CD4-positive, alpha-beta T cell treated with Interleukin-6 for 4 hours (primary cell): ENCODE measurements at regions not wholly inside any gene's neighbourhood (a gene's known extent, or its start where the extent isn't known, plus 50 kb on each side); places are given as distances from the start of the nearest gene placed in this dataset.
"Not testable (repeated sequence)": the region's sequence is repeated elsewhere in the genome, so short reads cannot be mapped to it uniquely, and the experiment has no call there.

Experiments
- DNase-seq: peaks from one replicate; pipeline ENCODE4 v3.0.0-alpha.2; 2020; ENCODE audit warnings: mixed read lengths

DNA sequence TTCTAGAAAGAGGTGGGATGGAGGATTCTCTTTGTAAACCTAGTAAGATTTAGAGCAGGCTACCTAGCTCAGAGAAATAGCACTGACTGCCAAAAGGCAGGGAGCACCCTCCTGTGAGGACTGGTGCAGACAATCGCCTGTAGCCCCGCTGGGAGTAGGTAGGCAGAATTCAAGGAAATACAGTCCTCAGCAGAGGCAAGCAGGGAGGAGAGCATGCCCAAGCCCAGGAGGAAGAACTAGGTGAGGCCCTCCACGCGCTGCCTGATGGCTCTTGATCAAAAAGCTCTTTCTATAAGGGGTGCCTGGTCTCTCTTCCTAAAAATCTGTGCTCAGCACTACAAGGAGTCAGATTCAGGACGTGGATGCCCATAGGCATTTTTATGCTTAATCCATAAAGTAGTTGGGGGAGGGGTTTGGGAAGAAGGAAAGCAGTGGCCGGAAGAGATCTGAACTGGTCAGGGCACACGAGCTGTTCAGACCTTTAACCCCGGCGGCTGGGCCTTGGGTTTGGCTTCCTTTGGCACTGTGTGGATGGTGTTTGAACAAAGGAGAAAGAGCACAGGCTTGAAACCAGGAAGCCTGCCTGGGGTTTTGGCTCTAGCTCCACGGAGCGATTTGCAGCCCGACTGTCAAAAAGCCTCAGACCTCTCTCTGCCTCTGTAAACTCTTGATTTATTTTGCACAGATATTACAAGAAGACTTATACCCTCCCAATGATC, 320.6 kb downstream of the FOXO1 start:
- DNase-seq, result no peak

DNA sequence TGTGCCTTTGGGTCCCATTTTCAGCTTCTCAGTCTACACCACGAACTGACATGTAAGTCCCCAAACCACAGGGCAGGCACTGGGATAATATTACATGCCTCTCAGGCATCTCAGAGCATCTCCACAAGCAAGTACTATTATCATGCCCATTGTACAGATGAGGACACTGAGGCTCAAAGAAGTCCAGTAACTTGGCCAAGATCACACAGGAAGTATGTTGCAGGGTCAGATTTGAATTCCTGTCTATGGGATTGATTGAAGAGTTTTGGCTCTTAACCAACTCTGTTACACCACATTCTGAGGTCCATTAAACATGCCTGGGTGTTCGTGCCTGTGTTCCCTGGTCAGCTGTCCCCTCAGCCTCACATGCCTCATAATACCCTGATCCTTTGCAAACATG, 319.8 kb downstream of the FOXO1 start:
- DNase-seq, result no peak

DNA sequence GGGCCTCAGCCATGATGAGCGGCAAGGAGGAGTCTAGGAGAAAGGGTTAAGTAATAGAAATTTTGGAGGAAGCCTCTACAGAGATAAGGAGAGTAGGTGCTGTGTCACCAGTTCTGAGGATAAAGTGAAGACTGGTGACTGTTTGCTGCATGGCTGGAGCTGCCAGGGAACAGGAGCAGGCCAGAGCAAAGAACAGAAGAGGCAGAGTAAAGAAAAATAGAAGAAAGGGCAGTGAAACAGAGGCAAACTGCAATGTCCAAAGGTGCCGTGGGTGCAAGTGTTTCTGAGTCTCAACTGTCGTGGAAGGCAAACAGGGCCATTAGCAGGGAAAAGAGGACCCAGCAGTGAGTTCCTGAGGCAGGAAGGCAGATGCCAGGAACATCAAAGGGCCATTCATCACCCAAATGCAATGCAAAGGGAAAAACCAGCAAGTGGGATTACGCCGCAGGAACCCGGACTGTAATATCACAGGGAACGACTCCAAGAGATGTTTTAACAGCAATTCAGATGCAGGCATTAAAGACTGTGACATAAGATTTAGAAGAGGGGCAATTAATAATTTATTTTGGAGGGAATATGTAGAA, 318.3 kb downstream of the FOXO1 start:
- no peak for DNase-seq

DNA sequence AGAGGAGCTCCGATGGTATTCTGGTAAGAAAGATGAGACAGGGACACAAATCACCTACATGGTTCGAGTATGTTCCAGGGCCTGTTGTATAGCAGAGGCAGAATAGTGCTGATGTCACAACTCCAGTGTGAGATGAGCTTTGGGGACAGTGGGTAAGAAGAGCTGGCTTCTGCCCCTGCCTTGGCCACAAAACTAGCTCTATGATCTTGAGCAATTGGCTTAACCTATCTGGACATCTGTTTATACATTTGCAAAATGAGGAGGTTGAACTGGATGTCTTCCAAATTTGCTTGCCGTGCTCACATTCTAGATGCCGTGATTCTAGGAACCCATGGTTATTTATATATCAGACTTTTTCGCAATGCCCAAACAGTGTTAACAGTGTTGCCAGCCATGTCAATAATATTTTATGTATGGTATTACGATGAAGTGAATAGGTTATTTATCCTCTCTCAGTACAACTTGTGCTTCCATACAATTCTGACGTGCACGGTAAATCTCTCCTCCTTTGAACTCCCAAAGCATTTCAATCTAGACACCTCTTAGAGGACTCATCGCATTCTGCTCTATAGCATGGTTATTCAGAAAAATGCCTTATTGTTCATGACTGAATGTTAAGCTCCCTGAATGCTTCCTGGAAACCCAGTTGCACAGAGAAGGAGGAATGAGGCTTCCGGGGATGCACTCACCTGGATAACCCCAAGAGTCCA, 316.0 kb downstream of the FOXO1 start:
- DNase-seq, result no peak

DNA sequence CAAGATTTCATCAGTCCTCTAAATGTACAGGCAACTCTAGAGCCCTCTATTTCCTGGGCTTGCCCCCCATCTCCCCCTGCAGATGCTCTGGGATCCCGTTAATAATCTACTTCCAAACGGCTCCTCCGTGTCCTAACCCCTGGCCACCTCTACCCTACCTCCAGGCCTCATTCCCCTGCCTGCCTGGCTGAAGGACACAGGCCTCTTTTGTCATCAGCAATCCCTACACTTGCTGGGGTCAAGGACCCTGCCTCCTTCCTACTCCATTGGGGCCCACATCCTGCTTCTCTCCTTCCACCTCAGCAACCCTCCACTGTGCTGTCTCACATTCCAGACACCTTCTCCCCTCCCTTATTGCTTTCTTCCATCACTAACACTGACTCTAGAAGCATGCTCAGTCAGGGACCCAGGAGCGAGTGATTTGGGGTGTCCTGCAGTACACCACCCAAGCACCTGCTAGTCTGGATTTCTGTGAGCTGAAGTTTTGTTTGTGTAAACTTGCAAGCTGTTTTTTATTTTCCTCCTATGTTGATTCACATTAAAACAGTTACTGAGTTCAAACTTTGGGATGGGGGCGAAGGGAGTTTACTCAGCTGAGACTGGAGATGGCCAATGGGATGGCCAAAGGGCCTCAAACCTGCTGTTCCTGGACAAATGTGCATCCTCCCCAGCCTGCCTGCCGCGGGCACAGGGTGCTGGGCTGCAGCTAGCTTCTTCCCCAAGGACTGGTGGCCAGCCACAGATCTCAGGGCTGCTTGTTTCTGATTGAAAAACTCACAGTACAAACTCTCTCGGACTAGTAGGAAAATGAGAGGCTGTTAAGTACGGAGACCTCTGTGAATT, 314.7 kb downstream of the FOXO1 start:
- DNase-seq, result no peak

DNA sequence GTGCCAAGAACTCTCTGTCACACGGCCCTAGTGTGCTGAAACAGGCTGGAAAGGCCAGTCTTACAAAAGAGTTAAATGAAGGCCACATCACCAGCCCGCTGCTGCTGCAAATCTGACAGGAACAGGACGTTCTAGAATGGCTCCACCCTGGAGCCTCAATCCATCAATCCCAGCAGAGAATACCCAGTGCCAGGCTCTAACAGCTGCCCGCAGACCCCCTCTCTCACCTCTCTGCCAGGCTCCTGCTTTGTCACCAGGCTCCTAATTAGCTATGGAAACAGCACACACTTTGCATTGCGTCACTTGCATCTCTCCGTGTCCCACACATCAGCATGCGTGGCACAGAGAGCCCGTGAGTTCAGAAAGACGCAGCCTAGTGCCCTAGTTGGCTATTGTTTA, 314.1 kb downstream of the FOXO1 start:
- DNase-seq, result no peak

DNA sequence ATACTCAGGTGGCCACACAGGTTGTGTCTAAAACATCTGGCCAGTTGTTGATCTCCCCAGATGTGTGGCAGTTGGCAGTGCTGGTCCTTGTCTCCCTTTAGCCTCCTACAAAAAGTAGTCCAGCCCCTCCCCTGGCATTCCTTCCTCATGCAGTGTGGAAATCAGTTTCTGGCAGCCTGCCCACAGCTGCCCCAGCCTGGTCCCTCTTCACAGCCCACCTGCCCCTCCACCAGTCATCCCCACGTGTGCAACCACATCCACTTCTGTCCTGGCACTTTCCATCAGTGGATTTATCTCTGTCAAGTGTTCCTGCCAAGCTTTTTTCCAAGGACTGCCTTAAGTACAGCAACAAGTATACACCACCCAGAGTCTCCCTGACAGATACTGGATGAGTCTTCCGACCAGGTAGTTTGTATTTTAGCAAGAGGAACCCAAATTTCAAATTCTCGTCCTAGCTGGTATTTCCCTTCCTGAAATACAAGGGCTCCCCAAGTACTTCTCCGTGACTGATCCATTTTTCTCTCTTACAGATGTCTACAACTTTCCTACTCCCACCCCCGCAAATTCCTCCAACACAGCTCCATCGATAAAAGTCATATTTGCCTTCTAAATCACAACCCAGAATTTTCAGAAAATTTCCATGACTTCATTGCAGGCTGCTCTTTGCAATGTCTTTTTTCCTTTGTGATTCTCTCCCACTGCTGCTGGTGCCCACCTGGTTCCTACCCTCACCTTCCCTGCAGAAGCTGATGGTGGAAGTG, 313.5 kb downstream of the FOXO1 start:
- DNase-seq, result no peak

DNA sequence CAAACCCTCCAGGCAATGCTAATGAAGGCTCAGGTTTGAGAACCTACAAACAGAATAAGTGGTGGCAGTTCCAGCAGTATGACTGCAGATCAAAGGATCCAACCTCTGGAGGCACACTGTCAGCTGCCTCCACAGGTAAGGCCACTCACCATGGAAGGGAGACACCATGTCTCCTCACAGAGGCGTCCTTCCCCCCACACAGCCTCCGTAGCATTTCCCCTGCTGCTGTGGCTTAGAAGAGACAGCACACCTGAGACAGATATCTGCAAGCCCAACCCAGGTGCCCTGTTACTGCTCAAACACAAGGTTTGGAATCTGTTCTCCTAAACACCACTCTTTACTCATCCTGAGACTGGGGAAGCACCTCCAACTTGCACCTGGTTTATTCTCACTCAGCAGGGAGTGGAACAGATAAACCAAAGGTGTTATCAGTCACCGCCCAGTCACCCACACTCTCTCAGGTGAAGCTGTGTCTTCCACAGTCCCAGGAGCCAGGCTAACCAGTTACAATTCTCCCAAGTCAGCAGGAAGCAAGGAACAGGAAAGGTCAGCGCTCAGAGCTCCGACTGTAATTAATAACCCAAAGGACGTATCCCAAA, 311.2 kb downstream of the FOXO1 start:
- no peak for DNase-seq

DNA sequence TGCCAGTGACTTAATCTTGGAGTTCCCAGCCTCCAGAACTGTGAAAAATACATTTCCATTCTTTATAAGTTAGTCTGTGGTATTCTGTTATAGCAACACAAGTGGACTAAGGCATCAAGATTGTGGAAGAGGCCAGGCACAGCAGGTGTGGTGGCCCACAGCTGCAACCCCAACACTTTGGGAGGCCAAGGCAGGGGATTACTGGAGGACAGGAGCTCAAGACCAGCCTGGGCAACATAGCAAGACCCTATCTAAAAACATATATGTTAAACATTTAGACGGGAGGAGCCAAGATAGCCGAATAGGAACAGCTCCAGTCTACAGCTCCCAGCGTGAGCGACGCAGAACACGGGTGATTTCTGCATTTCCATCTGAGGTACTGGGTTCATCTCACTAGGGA, 310.4 kb downstream of the FOXO1 start:
- DNase-seq, result no peak

DNA sequence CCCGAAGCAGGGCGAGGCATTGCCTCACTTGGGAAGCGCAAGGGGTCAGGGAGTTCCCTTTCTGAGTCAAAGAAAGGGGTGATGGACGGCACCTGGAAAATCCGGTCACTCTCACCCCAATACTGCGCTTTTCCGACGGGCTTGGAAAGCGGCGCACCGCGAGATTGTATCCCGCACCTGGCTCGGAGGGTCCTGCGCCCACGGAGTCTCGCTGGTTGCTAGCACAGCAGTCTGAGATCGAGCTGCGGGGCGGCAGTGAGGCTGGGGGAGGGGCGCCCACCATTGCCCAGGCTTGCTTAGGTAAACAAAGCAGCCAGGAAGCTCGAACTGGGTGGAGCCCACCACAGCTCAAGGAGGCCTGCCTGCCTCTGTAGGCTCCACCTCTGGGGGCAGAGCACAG, 310.0 kb downstream of the FOXO1 start:
- DNase-seq, result not testable (repeated sequence)

DNA sequence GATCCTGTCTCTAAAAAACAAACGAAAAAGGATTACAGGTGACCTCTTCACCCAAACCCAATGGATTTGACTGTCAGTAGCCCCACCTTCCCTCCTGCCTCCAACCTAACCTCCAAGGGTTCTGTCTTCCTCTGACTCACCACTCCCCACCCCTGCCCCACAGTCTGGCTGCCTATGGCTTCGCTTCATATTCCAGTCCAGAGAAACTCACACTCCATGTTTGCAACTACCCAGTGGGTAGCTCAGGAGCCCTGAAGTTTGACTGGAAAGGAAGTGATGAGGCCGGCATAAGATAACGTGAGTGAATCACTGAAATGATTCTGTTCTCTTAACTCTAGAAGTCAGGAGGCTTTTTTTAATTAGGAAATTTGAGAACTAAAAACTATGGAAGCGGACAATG, 303.9 kb downstream of the FOXO1 start:
- DNase-seq, result no peak

DNA sequence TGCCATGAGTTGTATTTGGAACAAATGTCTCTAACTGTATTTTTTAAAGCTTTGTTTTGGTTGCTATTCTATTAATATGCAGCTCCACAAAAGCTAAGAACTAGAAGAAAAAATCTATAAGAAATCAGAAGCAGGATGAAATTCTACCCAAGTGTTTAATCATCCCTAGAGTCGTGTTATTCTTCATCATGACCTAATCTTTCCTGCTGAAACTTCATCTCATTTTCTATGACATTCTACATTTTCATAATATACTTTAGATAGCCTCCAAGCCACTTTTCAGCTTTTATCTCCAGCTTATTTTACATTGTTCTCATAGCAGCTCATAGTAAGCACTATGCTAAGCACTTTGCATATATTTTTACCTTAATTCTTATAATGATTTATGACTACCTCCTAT, 302.8 kb downstream of the FOXO1 start:
- no peak for DNase-seq

DNA sequence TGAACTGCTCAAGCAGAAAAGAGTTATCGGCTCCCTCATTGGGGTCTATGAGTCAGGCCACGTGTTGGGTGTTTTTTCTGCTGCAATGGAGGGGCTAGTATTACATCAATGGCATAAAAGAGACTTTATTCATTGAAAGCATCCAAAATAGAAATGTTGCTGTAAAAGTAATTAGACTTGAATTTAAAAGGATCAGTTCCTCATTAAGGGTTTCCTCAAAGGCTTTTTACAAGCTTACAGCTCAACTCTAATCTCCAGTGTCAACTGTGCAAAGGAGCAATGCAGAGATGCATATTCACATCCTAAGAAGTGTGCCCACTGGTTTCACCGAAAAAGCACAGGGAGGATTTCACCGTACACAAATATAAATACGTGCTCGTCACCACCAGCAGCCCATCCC, 300.3 kb downstream of the FOXO1 start:
- no peak for DNase-seq

DNA sequence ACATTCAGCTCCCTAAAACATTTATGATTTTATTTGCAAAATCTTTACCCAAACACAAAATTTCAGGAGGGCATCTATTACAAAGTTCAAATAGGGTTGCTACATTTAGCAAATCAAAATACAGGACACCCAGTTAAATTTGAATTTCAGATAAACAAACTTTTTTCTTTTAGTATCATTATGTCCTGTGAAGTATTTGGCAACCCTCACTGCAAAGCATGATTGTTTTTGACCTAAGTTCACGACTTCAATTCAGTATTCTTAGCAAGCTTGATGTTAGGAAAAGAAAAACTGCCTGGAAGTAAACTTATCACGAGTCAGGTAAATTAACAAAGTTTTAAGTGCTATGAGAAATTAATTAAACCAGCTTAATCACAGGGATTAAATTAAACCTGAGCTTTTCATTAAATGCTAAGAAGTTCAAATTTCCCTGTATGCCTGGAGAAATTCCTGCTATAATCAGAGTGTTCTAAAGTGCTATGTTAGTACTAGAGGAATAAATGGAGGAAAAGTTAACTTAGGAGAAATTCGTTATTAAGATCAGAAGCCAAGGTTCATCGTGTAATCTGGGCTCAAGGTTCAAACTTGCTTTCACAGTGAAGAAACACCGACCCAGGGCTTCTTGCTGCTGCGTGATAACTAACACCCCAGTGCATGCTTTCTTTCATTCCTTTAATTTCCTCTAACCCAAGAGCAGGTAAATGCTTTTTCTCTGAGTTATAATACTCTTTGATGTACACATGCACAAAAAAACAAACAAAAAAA, 298.1 kb downstream of the FOXO1 start:
- DNase-seq, result no peak

DNA sequence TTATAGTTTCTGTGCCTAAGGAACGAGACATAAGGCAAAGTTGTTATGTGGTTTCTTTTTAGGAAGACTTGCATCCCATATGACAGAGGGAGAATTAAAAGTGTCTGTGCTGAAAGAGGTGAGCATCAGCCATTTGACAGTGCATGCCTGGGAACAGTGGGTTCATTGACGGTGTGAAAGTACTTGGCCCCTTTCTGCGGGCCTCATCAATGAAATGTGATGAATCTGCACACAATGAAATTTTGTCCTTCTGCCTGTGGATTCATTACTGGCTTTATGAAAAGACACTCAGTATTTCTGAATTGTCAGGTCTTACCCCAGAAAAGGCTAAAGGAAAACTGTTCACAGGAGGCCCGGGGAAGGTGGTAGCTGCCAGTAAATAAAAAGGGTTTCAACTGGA, 295.8 kb downstream of the FOXO1 start:
- no peak for DNase-seq

DNA sequence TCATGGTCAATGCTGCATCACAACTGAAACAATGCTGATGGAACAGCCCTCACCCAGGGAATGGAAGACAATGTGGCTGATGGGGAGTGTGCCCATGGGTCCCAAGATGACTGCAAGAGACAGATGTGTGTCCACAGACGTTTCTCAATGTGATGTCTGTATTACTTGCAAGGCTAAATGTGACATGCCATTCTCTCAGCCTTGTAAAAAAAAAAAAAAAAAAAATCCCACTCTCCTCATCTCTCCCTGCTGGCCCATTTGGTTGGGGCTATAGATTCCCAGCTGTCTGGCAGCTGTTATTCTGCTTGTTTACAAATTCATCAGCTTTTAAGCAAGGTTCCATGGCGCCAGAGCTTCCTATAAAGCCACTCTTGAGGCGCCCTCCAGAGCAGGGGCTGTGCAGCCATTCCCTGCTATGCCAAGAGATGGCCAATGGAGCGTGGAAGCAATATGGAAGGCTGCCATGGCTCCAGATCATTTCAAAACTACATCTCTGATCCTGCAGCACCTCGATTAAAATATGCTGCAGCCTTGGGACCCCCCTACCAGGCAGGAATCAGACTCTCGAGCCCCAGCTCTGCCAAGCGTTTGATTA, 294.8 kb downstream of the FOXO1 start:
- DNase-seq, result no peak

DNA sequence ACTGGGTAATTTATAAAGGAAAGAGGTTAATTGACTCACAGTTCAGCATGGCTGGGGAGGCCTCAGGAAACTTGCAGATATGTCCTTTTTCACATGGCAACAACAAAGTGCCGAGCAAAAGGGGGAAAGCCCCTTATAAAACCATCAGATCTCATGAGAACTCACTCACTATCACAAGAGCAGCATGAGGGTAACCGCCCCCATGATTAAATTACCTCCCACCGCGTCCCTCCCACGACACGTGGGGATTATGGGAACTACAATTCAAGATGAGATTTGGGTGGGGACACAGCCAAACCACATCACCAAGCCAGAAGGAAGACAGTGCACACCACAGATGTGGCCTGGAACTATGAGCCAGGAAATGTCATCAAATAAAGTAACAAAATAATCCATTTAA, 292.8 kb downstream of the FOXO1 start:
- peak; percentile 20 for DNase-seq

DNA sequence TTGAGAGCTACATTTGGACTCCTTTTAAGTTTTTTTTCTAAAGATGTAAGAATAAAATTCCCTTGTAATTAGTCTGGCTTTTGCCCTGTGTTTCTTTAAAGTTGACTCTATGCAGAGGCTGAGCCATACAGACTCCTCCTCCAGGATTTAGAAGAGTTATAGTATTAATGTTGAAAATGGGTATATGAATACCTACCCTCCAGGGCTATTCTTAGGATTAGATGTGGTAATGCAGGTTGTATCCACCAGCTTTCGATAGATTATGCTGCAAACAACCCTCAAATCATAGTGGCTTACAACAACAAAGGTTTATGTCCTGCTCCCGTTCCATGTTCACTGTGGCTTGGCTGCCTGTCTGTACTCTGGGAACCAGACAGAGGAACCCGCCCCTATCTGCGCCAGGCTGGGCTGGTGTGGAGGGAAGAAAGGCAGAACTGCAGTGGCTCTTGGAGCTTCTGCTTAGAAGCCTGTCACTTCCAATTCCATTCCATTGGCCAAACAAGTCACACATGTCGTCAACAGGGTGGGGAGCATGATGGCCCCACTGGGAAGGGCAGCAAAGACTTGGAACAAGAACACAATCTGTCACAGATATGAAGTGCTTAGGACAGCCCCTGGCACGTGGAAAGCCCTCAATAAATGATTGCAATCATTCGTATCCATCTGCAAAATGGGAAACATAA, 290.8 kb downstream of the FOXO1 start:
- no peak for DNase-seq

DNA sequence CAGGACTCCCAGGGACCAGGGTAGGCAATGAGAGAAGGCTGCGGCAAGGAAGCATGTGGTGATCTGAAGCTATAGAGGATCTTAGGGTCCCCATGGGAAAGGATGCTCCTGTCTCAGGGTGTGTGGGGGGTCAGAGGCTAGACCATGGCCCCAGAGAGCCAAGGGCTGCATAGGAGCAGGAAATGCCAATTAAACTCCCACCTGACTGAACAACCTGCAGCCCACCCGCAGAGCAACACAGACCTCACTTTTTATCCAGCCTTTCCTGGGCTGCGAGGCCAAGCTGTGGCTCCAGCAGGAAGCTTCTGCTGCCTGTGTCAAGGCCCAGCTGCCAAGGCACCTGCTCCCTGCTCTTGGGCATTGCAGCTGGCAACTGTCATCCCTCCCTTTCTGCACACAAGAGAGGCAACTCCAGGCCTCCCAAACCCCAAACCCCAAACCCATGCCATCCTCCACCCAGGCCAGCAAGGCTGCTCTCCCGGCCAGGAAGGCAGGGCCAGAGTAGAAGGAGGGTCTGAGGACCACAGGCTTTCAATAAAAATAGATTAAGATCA, 290.1 kb downstream of the FOXO1 start:
- no peak for DNase-seq
